Ovary (tissue), 7 donors: ENCODE measurements at regions not wholly inside any gene's neighbourhood (a gene's known extent, or its start where the extent isn't known, plus 50 kb on each side); places are given as distances from the start of the nearest gene placed in this dataset.
"Not testable (repeated sequence)": the region's sequence is repeated elsewhere in the genome, so short reads cannot be mapped to it uniquely, and the experiment has no call there.

Source experiments
- DNase-seq, 5 donors: peaks; one replicate each; pipeline ENCODE4 v3.0.0-alpha.2; 2019 to 2020
- H3K27ac ChIP-seq, 2 donors: fragments of 200-600 bp; one replicate each; pipeline versions ENCODE4 v1.5.1 to v1.8.0; 2019 to 2022
- H3K27me3 ChIP-seq: fragments of 200-600 bp; one replicate; pipeline ENCODE4 v1.8.0; 2022
- H3K36me3 ChIP-seq: fragments of 200-600 bp; sonication (generic); one replicate; pipeline ENCODE4 v1.5.1; 2019
- H3K4me1 ChIP-seq: one replicate; pipeline ENCODE4 v1.8.1; 2013; ENCODE audit warnings: mild to moderate bottlenecking, moderate library complexity; ENCODE audit not compliant: insufficient read depth
- H3K4me3 ChIP-seq: fragments of 200-600 bp; sonication (generic); one replicate; pipeline ENCODE4 v1.5.1; 2017
- H3K9me3 ChIP-seq, 2 donors: fragments of 200-600 bp in 1 of 2; sonication (generic) in 1 of 2; one replicate each; pipeline versions ENCODE4 v1.5.1 to v1.8.1; 2013 to 2019; ENCODE audit warnings: mild to moderate bottlenecking in 1 of 2, moderate library complexity in 1 of 2
- CTCF ChIP-seq, 3 donors: fragments of 450-650 bp in 2 of 3; fragments of 200-600 bp in 1 of 3; IDR thresholded peaks; one replicate each; pipeline versions ENCODE4 v1.5.1 to v1.8.0; 2016 to 2022; ENCODE audit warnings: antibody characterized with exemption in 3 of 3, mild to moderate bottlenecking in 1 of 3
- EP300 ChIP-seq: sonication (generic); formaldehyde crosslinking; IDR thresholded peaks from one replicate; pipeline ENCODE4 v1.6.1; 2017; ENCODE audit warnings: antibody characterized with exemption
- POLR2A ChIP-seq: fragments of 450-650 bp; IDR thresholded peaks from one replicate; pipeline ENCODE4 v1.6.1; 2017; ENCODE audit warnings: antibody characterized with exemption, mild to moderate bottlenecking, moderate library complexity
- WGBS, 3 donors: extraction: QIAGEN DNeasy Blood & Tissue Kit in 1 of 3; methylation state at CpG; one replicate each; pipeline versions ENCODE4 v1.1.5 to v1.1.7; 2013 to 2017; 5-methylcytosine and 5-hydroxymethylcytosine counted together
- intact Hi-C, 4 donors: fragments of 100-400 bp; cut with DNase I; formaldehyde crosslinking; loops; one replicate each; pipeline versions ENCODE4 v1.11.0 to v1.15.1; 2022 to 2023
- donor health status: DM: no; HTN: no; CAD: no; lungs with moderate emphysema.
- donor health status: DM: no; HTN: no; CAD: no.
- donor health status: Bipolar disorder and iron deficiency.
- donor health status: DM: no; HTN: no; CAD: no.
- donor health status: DM: yes; HTN: yes; CAD: no.

GRCh38 chr3:72077473-72078259, 292.7 kb upstream of the PROK2 start:
- H3K27ac ChIP-seq, result no peak overlapping the region
- no peak for TF ChIP-seq POLR2A
- no peak for TF ChIP-seq CTCF (IDR thresholded peaks at IDR 0.05)
- no peak for TF ChIP-seq EP300

DNA sequence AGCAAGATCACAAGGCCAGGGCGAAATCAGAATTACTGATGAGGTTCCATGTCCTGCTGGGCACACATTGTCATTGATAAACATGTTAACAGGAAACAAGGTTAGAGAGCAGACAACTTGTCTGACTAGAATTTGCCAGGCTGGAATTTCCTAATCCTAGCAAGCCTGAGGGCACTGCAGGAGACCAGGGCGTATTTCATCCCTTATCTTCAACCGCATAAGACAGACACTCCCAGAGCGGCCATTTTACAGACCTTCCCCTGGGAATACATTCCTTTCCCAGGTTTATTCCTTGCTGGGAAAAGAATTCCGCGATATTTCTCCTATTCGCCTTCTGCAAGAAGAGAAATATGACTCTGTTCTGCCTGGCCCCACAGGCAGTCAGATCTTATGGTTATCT, 290.9 kb upstream of the PROK2 start:
- H3K4me1 ChIP-seq, DNase-seq, H3K9me3 ChIP-seq, H3K27me3 ChIP-seq, H3K36me3 ChIP-seq, H3K27ac ChIP-seq, H3K4me3 ChIP-seq, intact Hi-C loops: not testable (repeated sequence)
- WGBS, 3 donors, result 76 to 79% (median 79%) methylated on average over 7 of the region's 7 CpGs

More at GRCh38 chr3:72077473-72078259, 292.7 kb upstream of the PROK2 start:
- WGBS, 3 donors, result 86 to 89% (median 89%) methylated on average over 6 of the region's 6 CpGs
- intact Hi-C loops, result no loop called here
- Histone ChIP-seq H3K4me1 (no peaks in the 10 kb centered on the region), H3K4me3 (no peak overlapping the region), H3K9me3 (no peaks in the 10 kb centered on the region), H3K27me3 (no peaks in the 10 kb centered on the region), H3K36me3 (no peaks in the 10 kb centered on the region)
- no peak for DNase-seq

DNA sequence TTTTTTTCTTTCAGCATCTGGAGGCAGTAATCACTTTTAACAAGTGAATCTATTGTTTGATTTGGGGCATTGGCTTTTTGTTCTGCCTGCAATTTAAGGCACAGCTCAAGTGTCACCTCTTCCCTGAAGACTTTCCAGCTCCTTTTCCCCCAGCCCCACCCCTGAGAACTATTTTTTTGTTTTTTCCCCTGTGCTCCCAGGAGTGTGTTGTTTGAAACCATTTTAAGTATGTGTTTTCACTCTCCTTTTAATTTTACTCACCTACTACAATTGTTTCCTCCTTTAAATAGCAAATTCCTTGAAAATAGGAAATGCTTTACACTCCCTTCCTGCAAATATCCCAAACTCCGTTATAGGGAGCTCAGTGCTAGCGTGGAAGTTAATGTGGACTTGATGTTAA, 286.7 kb upstream of the PROK2 start:
- 90 to 100% (median 92%) methylated on average over 2 of the region's 2 CpGs for WGBS, 3 donors
- H3K4me1 ChIP-seq, result no peaks in the 10 kb centered on the region
- intact Hi-C loops, result no loop called here

GRCh38 chr3:72070005-72070404, 285.1 kb upstream of the PROK2 start:
- no peak for DNase-seq
- Histone ChIP-seq H3K36me3 (no peaks in the 10 kb centered on the region), H3K4me1 (no peaks in the 10 kb centered on the region), H3K27ac (no peak overlapping the region), H3K27me3 (no peaks in the 10 kb centered on the region), H3K4me3 (no peak overlapping the region), H3K9me3 (no peaks in the 10 kb centered on the region)
- intact Hi-C loops, result no loop called here
- no peak for TF ChIP-seq EP300
- no peak for TF ChIP-seq CTCF (IDR thresholded peaks at IDR 0.05)
- TF ChIP-seq POLR2A, result no peak
- 96 to 99% (median 98%) methylated on average over 6 of the region's 6 CpGs for WGBS, 3 donors

More for the DNA sequence above, 286.7 kb upstream of the PROK2 start:
- Histone ChIP-seq H3K27me3 (no peaks in the 10 kb centered on the region), H3K9me3 (no peaks in the 10 kb centered on the region), H3K27ac (no peak overlapping the region), H3K36me3 (no peaks in the 10 kb centered on the region), H3K4me3 (no peak overlapping the region)
- no peak for DNase-seq
- TF ChIP-seq POLR2A (no peak), CTCF (IDR thresholded peaks at IDR 0.05) (no peak), EP300 (no peak)

DNA sequence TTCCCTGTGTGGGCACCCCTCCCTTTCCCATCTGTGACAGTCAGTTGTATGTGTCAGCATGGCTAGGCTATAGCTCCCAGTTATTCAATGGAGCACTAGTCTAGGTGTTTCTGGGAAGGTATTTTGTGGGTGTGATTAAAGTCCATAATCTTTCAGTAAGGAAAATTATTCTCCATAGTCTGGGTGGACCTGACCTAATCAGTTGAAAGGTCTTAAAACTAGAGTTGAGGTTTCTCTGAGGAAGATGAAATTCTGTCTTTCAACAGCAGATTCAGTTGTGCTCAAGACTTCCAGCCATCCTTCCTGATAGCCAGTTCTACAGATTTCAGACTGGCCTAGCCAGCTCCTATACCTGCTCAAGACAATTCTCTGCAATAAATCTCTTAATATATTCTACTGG, 284.6 kb upstream of the PROK2 start:
- intact Hi-C loops, result no loop called here
- Histone ChIP-seq H3K4me3 (no peak overlapping the region), H3K9me3 (no peaks in the 10 kb centered on the region), H3K4me1 (no peaks in the 10 kb centered on the region), H3K27ac (no peak overlapping the region), H3K36me3 (no peaks in the 10 kb centered on the region), H3K27me3 (no peaks in the 10 kb centered on the region)
- no peak for TF ChIP-seq EP300
- TF ChIP-seq CTCF (IDR thresholded peaks at IDR 0.05), result no peak
- TF ChIP-seq POLR2A, result no peak
- DNase-seq, result no peak
